Liver (tissue), 8 donors: ENCODE measurements at regions not wholly inside any gene's neighbourhood (a gene's known extent, or its start where the extent isn't known, plus 50 kb on each side); places are given as distances from the start of the nearest gene placed in this dataset.

Source experiments
- DNase-seq: peaks from one replicate; pipeline ENCODE4 v3.0.0-alpha.2; 2017; ENCODE audit warnings: low spot score
- H3K27ac ChIP-seq, 2 donors: one replicate each; pipeline ENCODE4 v1.7.0; 2013; ENCODE audit warnings: inconsistent platforms in 2 of 2, low read length in 2 of 2, control low read depth in 1 of 2, low read depth in 1 of 2, mild to moderate bottlenecking in 1 of 2
- H3K27me3 ChIP-seq, 4 donors: one replicate each; pipeline versions ENCODE4 v1.6.1 to v1.7.0; 2013; ENCODE audit warnings: low read length in 3 of 4, inconsistent platforms in 1 of 4, mild to moderate bottlenecking in 1 of 4, moderate library complexity in 1 of 4; ENCODE audit not compliant: control insufficient read depth in 4 of 4, insufficient read depth in 4 of 4
- H3K36me3 ChIP-seq, 4 donors: one replicate each; pipeline versions ENCODE4 v1.6.1 to v1.7.0; 2013; ENCODE audit warnings: low read length in 3 of 4, mild to moderate bottlenecking in 3 of 4, low read depth in 1 of 4, moderate library complexity in 1 of 4; ENCODE audit not compliant: control insufficient read depth in 4 of 4, insufficient read depth in 3 of 4
- H3K4me1 ChIP-seq, 4 donors: one replicate each; pipeline versions ENCODE4 v1.6.1 to v1.7.0; 2013; ENCODE audit warnings: low read length in 3 of 4, mild to moderate bottlenecking in 3 of 4, moderate library complexity in 1 of 4; ENCODE audit not compliant: control insufficient read depth in 4 of 4, insufficient read depth in 4 of 4
- H3K4me3 ChIP-seq, 3 donors: one replicate each; pipeline versions ENCODE4 v1.6.1 to v1.7.0; 2013; ENCODE audit warnings: low read length in 3 of 3, control low read depth in 1 of 3, low read depth in 1 of 3, mild to moderate bottlenecking in 1 of 3
- H3K9ac ChIP-seq, 2 donors: one replicate each; pipeline ENCODE4 v1.7.0; 2013; ENCODE audit warnings: low read length in 2 of 2, mild to moderate bottlenecking in 2 of 2, moderate library complexity in 2 of 2, control low read depth in 1 of 2, low read depth in 1 of 2
- H3K9me3 ChIP-seq, 4 donors: one replicate each; pipeline versions ENCODE4 v1.6.1 to v1.7.0; 2013; ENCODE audit warnings: low read length in 3 of 4; ENCODE audit not compliant: control insufficient read depth in 4 of 4
- ATF3 ChIP-seq: IDR thresholded peaks from 2 replicates; pipeline ENCODE4 v1.6.1; 2016; ENCODE audit warnings: antibody characterized with exemption
- CTCF ChIP-seq: fragments of 150-350 bp; IDR thresholded peaks from 2 replicates; pipeline ENCODE4 v1.5.1; 2017; ENCODE audit warnings: improper control_type of control experiment, low read depth, low read length; ENCODE audit not compliant: missing input control
- EGR1 ChIP-seq, 2 donors: IDR thresholded peaks; 2 replicates each; pipeline ENCODE4 v1.6.1; 2016 to 2018; ENCODE audit warnings: antibody characterized with exemption in 2 of 2, low read depth in 2 of 2
- FOXA1 ChIP-seq: IDR thresholded peaks from 2 replicates; pipeline ENCODE4 v1.6.1; 2016; ENCODE audit warnings: antibody characterized with exemption
- FOXA2 ChIP-seq: IDR thresholded peaks from 2 replicates; pipeline ENCODE4 v1.6.1; 2016; ENCODE audit warnings: antibody characterized with exemption
- GABPA ChIP-seq, 2 donors: IDR thresholded peaks in 1 of 2; conservative IDR thresholded peaks in 1 of 2; 2 replicates each; pipeline ENCODE4 v1.6.1; 2016; ENCODE audit warnings: antibody characterized with exemption in 2 of 2, mild to moderate bottlenecking in 1 of 2, moderate library complexity in 1 of 2
- HNF4A ChIP-seq, 2 donors: conservative IDR thresholded peaks; 2 replicates each; pipeline ENCODE4 v1.6.1; 2016; ENCODE audit warnings: antibody characterized with exemption in 2 of 2, mild to moderate bottlenecking in 2 of 2
- HNF4G ChIP-seq: IDR thresholded peaks from 2 replicates; pipeline ENCODE4 v1.6.1; 2016; ENCODE audit warnings: antibody characterized with exemption
- JUND ChIP-seq, 2 donors: IDR thresholded peaks; 2 replicates each; pipeline ENCODE4 v1.6.1; 2016; ENCODE audit warnings: antibody characterized with exemption in 2 of 2
- NR2F2 ChIP-seq: IDR thresholded peaks from 2 replicates; pipeline ENCODE4 v1.6.1; 2016; ENCODE audit warnings: antibody characterized with exemption
- RAD21 ChIP-seq, 2 donors: IDR thresholded peaks; 2 replicates each; pipeline ENCODE4 v1.6.1; 2016; ENCODE audit warnings: antibody characterized with exemption in 2 of 2, mild to moderate bottlenecking in 2 of 2
- REST ChIP-seq: IDR thresholded peaks from 2 replicates; pipeline ENCODE4 v1.6.1; 2016; ENCODE audit warnings: antibody characterized with exemption, mild to moderate bottlenecking
- RXRA ChIP-seq, 2 donors: IDR thresholded peaks; 2 replicates each; pipeline ENCODE4 v1.6.1; 2017 to 2018; ENCODE audit warnings: antibody characterized with exemption in 2 of 2, mild to moderate bottlenecking in 1 of 2
- TAF1 ChIP-seq: conservative IDR thresholded peaks from 2 replicates; pipeline ENCODE4 v1.6.1; 2016; ENCODE audit warnings: antibody characterized with exemption, mild to moderate bottlenecking
- YY1 ChIP-seq: IDR thresholded peaks from 2 replicates; pipeline ENCODE4 v1.6.1; 2016; ENCODE audit warnings: antibody characterized with exemption, mild to moderate bottlenecking
- ZBTB33 ChIP-seq: IDR thresholded peaks from 2 replicates; pipeline ENCODE4 v1.6.1; 2016; ENCODE audit warnings: antibody characterized with exemption
- WGBS: extraction: QIAGEN DNeasy Blood & Tissue Kit; methylation state at CpG from one replicate; pipeline ENCODE4 v1.1.7; 2013; 5-methylcytosine and 5-hydroxymethylcytosine counted together
- donor health status: healthy.
- donor health status: healthy.
- donor health status: healthy.
- donor health status: healthy.
- donor health status: healthy.

GRCh38 chr3:30311781-30312180 is 294.6 kb upstream of the TGFBR2 start:
- TF ChIP-seq JUND (IDR thresholded peaks at IDR 0.05) (no peak), YY1 (no peak), RXRA (IDR thresholded peaks at IDR 0.05) (no peak), HNF4G (no peak), GABPA (IDR thresholded peaks at IDR 0.05 in 1 of 2, conservative IDR thresholded peaks at IDR 0.05 in 1 of 2) (no peak), ATF3 (no peak), EGR1 (IDR thresholded peaks at IDR 0.05; ENCODE audit: low read depth in 2 of 2) (no peak), HNF4A (conservative IDR thresholded peaks at IDR 0.05) (no peak), REST (no peak), NR2F2 (no peak), RAD21 (IDR thresholded peaks at IDR 0.05) (no peak), FOXA1 (no peak), ZBTB33 (no peak), TAF1 (no peak)

GRCh38 chr3:30313840-30314239 is 292.6 kb upstream of the TGFBR2 start:
- WGBS: 97% methylated on average over 2 of the region's 2 CpGs
- no peak overlapping the region for H3K9ac ChIP-seq
- H3K36me3 ChIP-seq: no peaks in the 10 kb centered on the region
- no peak overlapping the region for H3K4me3 ChIP-seq
- no peaks in the 10 kb centered on the region for H3K27me3 ChIP-seq
- TF ChIP-seq REST: no peak
- no peak for TF ChIP-seq RXRA (IDR thresholded peaks at IDR 0.05)
- no peak for TF ChIP-seq FOXA2
- no peak for TF ChIP-seq CTCF
- no peak for TF ChIP-seq NR2F2
- no peak for TF ChIP-seq FOXA1
- no peak for TF ChIP-seq JUND (IDR thresholded peaks at IDR 0.05)
- no peak for TF ChIP-seq HNF4G
- no peak for TF ChIP-seq GABPA (IDR thresholded peaks at IDR 0.05 in 1 of 2, conservative IDR thresholded peaks at IDR 0.05 in 1 of 2)
- H3K4me1 ChIP-seq: peaks cover 0 to 7% (median 5%) of the 10 kb centered on the region in 4 donors
- DNase-seq: no peak
- peaks cover 0 to 3% (median under 1%) of the 10 kb centered on the region in 4 donors for H3K9me3 ChIP-seq
- no peak overlapping the region for H3K27ac ChIP-seq

More at GRCh38 chr3:30311781-30312180, 294.6 kb upstream of the TGFBR2 start:
- Histone ChIP-seq H3K36me3 (no peaks in the 10 kb centered on the region), H3K4me1 (peaks cover 2 to 7% (median 5%) of the 10 kb centered on the region in 4 donors), H3K9me3 (peaks cover 0 to under 1% (median 0%) of the 10 kb centered on the region in 4 donors), H3K4me3 (no peak overlapping the region), H3K27me3 (no peaks in the 10 kb centered on the region), H3K27ac (no peak overlapping the region), H3K9ac (no peak overlapping the region)
- 92% methylated on average over 4 of the region's 4 CpGs for WGBS
- DNase-seq: no peak
